Stimulated activated naive CD8-positive, alpha-beta T cell treated with anti-CD3 and anti-CD28 coated beads, Interleukin-15, Interleukin-2, amounts not matched to agents 100 ng/mL and 50 ng/mL, for 24 hours (primary cell): ENCODE measurements at regions not wholly inside any gene's neighbourhood (a gene's known extent, or its start where the extent isn't known, plus 50 kb on each side); places are given as distances from the start of the nearest gene placed in this dataset.

Experiments used
- H3K27ac Mint-ChIP-seq: one replicate; pipeline ENCODE4 v1.8.0; 2021; ENCODE audit warnings: mild to moderate bottlenecking, mixed read lengths
- H3K27me3 Mint-ChIP-seq: one replicate; pipeline ENCODE4 v1.8.0; 2021; ENCODE audit warnings: mixed read lengths
- H3K36me3 Mint-ChIP-seq: one replicate; pipeline ENCODE4 v1.8.0; 2021; ENCODE audit warnings: low read depth, mixed read lengths
- H3K4me1 Mint-ChIP-seq: one replicate; pipeline ENCODE4 v1.8.0; 2021; ENCODE audit warnings: low read depth, mixed read lengths
- H3K4me3 Mint-ChIP-seq: one replicate; pipeline ENCODE4 v1.8.0; 2021; ENCODE audit warnings: mild to moderate bottlenecking, mixed read lengths
- H3K9me3 Mint-ChIP-seq: one replicate; pipeline ENCODE4 v1.8.0; 2021; ENCODE audit warnings: mixed read lengths

GRCh38 chr4:31294655-31295480 lies 574.7 kb downstream of the PCDH7 start:
- Mint-ChIP-seq H3K27me3 (no peaks in the 10 kb centered on the region), H3K9me3 (peaks cover 4% of the 10 kb centered on the region), H3K27ac (no peak overlapping the region), H3K4me3 (no peak overlapping the region), H3K36me3 (no peaks in the 10 kb centered on the region), H3K4me1 (no peaks in the 10 kb centered on the region)

GRCh38 chr4:31298737-31299136 lies 578.6 kb downstream of the PCDH7 start:
- Mint-ChIP-seq H3K27me3 (no peaks in the 10 kb centered on the region), H3K36me3 (no peaks in the 10 kb centered on the region), H3K4me1 (no peaks in the 10 kb centered on the region), H3K27ac (no peak overlapping the region), H3K9me3 (peaks cover 4% of the 10 kb centered on the region), H3K4me3 (no peak overlapping the region)

- no peak overlapping the region for H3K4me3 Mint-ChIP-seq
- H3K27ac Mint-ChIP-seq, result no peak overlapping the region
- H3K36me3 Mint-ChIP-seq, result no peaks in the 10 kb centered on the region
- no peaks in the 10 kb centered on the region for H3K4me1 Mint-ChIP-seq
- no peaks in the 10 kb centered on the region for H3K27me3 Mint-ChIP-seq
- H3K9me3 Mint-ChIP-seq, result peaks cover 3% of the 10 kb centered on the region
Observed at GRCh38 chr4:31307029-31307428, 586.9 kb downstream of the PCDH7 start.

GRCh38 chr4:31324814-31325213 lies 604.6 kb downstream of the PCDH7 start:
- no peak overlapping the region for H3K27ac Mint-ChIP-seq
- H3K9me3 Mint-ChIP-seq, result no peaks in the 10 kb centered on the region
- no peak overlapping the region for H3K4me3 Mint-ChIP-seq
- no peaks in the 10 kb centered on the region for H3K36me3 Mint-ChIP-seq
- no peaks in the 10 kb centered on the region for H3K27me3 Mint-ChIP-seq
- no peaks in the 10 kb centered on the region for H3K4me1 Mint-ChIP-seq

GRCh38 chr4:31325300-31325699 lies 605.1 kb downstream of the PCDH7 start:
- Mint-ChIP-seq H3K27ac (no peak overlapping the region), H3K9me3 (no peaks in the 10 kb centered on the region), H3K36me3 (no peaks in the 10 kb centered on the region), H3K27me3 (no peaks in the 10 kb centered on the region), H3K4me3 (no peak overlapping the region), H3K4me1 (no peaks in the 10 kb centered on the region)

GRCh38 chr4:31327031-31327430 lies 606.9 kb downstream of the PCDH7 start:
- H3K9me3 Mint-ChIP-seq, result no peaks in the 10 kb centered on the region
- no peak overlapping the region for H3K4me3 Mint-ChIP-seq
- no peaks in the 10 kb centered on the region for H3K27me3 Mint-ChIP-seq
- H3K4me1 Mint-ChIP-seq, result no peaks in the 10 kb centered on the region
- no peak overlapping the region for H3K27ac Mint-ChIP-seq
- no peaks in the 10 kb centered on the region for H3K36me3 Mint-ChIP-seq

GRCh38 chr4:31328932-31329331 lies 608.8 kb downstream of the PCDH7 start:
- H3K36me3 Mint-ChIP-seq, result no peaks in the 10 kb centered on the region
- no peaks in the 10 kb centered on the region for H3K27me3 Mint-ChIP-seq
- H3K9me3 Mint-ChIP-seq, result no peaks in the 10 kb centered on the region
- H3K27ac Mint-ChIP-seq, result no peak overlapping the region
- H3K4me3 Mint-ChIP-seq, result no peak overlapping the region
- H3K4me1 Mint-ChIP-seq, result no peaks in the 10 kb centered on the region

- Mint-ChIP-seq H3K4me1 (no peaks in the 10 kb centered on the region), H3K27me3 (no peaks in the 10 kb centered on the region), H3K9me3 (no peaks in the 10 kb centered on the region), H3K36me3 (no peaks in the 10 kb centered on the region), H3K4me3 (no peak overlapping the region), H3K27ac (no peak overlapping the region)
Observed at GRCh38 chr4:31334086-31334910, 614.1 kb downstream of the PCDH7 start.

- Mint-ChIP-seq H3K4me1 (no peaks in the 10 kb centered on the region), H3K27me3 (no peaks in the 10 kb centered on the region), H3K36me3 (no peaks in the 10 kb centered on the region), H3K27ac (no peak overlapping the region), H3K4me3 (no peak overlapping the region), H3K9me3 (peaks cover 9% of the 10 kb centered on the region)
Observed at GRCh38 chr4:31338000-31338399, 617.8 kb downstream of the PCDH7 start.

- H3K4me1 Mint-ChIP-seq, result no peaks in the 10 kb centered on the region
- H3K27me3 Mint-ChIP-seq, result no peaks in the 10 kb centered on the region
- H3K27ac Mint-ChIP-seq, result no peak overlapping the region
- H3K4me3 Mint-ChIP-seq, result no peak overlapping the region
- no peaks in the 10 kb centered on the region for H3K36me3 Mint-ChIP-seq
- peaks cover 9% of the 10 kb centered on the region for H3K9me3 Mint-ChIP-seq
Observed at GRCh38 chr4:31341601-31342359, 621.6 kb downstream of the PCDH7 start.

- no peaks in the 10 kb centered on the region for H3K4me1 Mint-ChIP-seq
- H3K27me3 Mint-ChIP-seq, result no peaks in the 10 kb centered on the region
- no peak overlapping the region for H3K27ac Mint-ChIP-seq
- H3K9me3 Mint-ChIP-seq, result peaks cover 9% of the 10 kb centered on the region
- H3K36me3 Mint-ChIP-seq, result no peaks in the 10 kb centered on the region
- no peak overlapping the region for H3K4me3 Mint-ChIP-seq
Observed at GRCh38 chr4:31343061-31343460, 622.9 kb downstream of the PCDH7 start.

GRCh38 chr4:31349907-31350306 lies 629.7 kb downstream of the PCDH7 start:
- Mint-ChIP-seq H3K4me1 (no peaks in the 10 kb centered on the region), H3K27ac (no peak overlapping the region), H3K36me3 (no peaks in the 10 kb centered on the region), H3K4me3 (no peak overlapping the region), H3K9me3 (no peaks in the 10 kb centered on the region), H3K27me3 (no peaks in the 10 kb centered on the region)

- no peaks in the 10 kb centered on the region for H3K9me3 Mint-ChIP-seq
- no peak overlapping the region for H3K4me3 Mint-ChIP-seq
- no peaks in the 10 kb centered on the region for H3K36me3 Mint-ChIP-seq
- no peak overlapping the region for H3K27ac Mint-ChIP-seq
- H3K27me3 Mint-ChIP-seq, result no peaks in the 10 kb centered on the region
- no peaks in the 10 kb centered on the region for H3K4me1 Mint-ChIP-seq
Observed at GRCh38 chr4:31351695-31352094, 631.5 kb downstream of the PCDH7 start.

GRCh38 chr4:31356839-31357238 lies 636.7 kb downstream of the PCDH7 start:
- no peaks in the 10 kb centered on the region for H3K36me3 Mint-ChIP-seq
- no peaks in the 10 kb centered on the region for H3K9me3 Mint-ChIP-seq
- no peak overlapping the region for H3K4me3 Mint-ChIP-seq
- no peak overlapping the region for H3K27ac Mint-ChIP-seq
- no peaks in the 10 kb centered on the region for H3K4me1 Mint-ChIP-seq
- no peaks in the 10 kb centered on the region for H3K27me3 Mint-ChIP-seq

- Mint-ChIP-seq H3K4me1 (no peaks in the 10 kb centered on the region), H3K9me3 (peaks cover 6% of the 10 kb centered on the region), H3K4me3 (no peak overlapping the region), H3K27ac (no peak overlapping the region), H3K36me3 (no peaks in the 10 kb centered on the region), H3K27me3 (no peaks in the 10 kb centered on the region)
Observed at GRCh38 chr4:31360786-31361185, 640.6 kb downstream of the PCDH7 start.
